Adrenal gland (tissue), 9 donors: ENCODE measurements at regions not wholly inside any gene's neighbourhood (a gene's known extent, or its start where the extent isn't known, plus 50 kb on each side); places are given as distances from the start of the nearest gene placed in this dataset.
"Not testable (repeated sequence)": the region's sequence is repeated elsewhere in the genome, so short reads cannot be mapped to it uniquely, and the experiment has no call there.

ENCODE experiments used
- DNase-seq, 7 donors: peaks; one replicate each; pipeline ENCODE4 v3.0.0-alpha.2; 2019 to 2020
- H3K27ac ChIP-seq, 5 donors: fragments of 200-600 bp; sonication (generic) in 4 of 5; 1 replicate in 3 of 5; 2 replicates in 2 of 5; pipeline versions ENCODE4 v1.5.1 to v1.8.0; 2016 to 2020; ENCODE audit warnings: mild to moderate bottlenecking in 1 of 5
- H3K27me3 ChIP-seq: fragments of 200-600 bp; 2 replicates; pipeline ENCODE4 v1.8.0; 2021
- H3K36me3 ChIP-seq, 2 donors: fragments of 200-600 bp; replicated peaks in 1 of 2; 1 replicate in 1 of 2; 2 replicates in 1 of 2; pipeline versions ENCODE4 v1.5.1 to v1.8.0; 2018 to 2022
- H3K4me1 ChIP-seq, 2 donors: fragments of 200-600 bp; replicated peaks in 1 of 2; 1 replicate in 1 of 2; 2 replicates in 1 of 2; pipeline versions ENCODE4 v1.5.1 to v1.8.0; 2018 to 2021
- H3K4me3 ChIP-seq, 4 donors: fragments of 200-600 bp; sonication (generic) in 3 of 4; one replicate each; pipeline ENCODE4 v1.5.1; 2016 to 2018
- H3K9me3 ChIP-seq, 3 donors: fragments of 200-600 bp; sonication (generic) in 1 of 3; replicated peaks in 1 of 3; 1 replicate in 2 of 3; 2 replicates in 1 of 3; pipeline versions ENCODE4 v1.5.1 to v1.8.0; 2016 to 2021
- CTCF ChIP-seq, 6 experiments: fragments of 450-650 bp in 4 of 6; fragments of 200-600 bp in 2 of 6; sonication (generic) in 1 of 6; IDR thresholded peaks; 1 replicate in 5 of 6; 2 replicates in 1 of 6; pipeline versions ENCODE4 v1.5.1 to v1.8.0; 2016 to 2021; ENCODE audit warnings: antibody characterized with exemption in 6 of 6, mild to moderate bottlenecking in 2 of 6, moderate library complexity in 1 of 6
- POLR2A ChIP-seq, 2 donors: fragments of 450-650 bp; IDR thresholded peaks; one replicate each; pipeline ENCODE4 v1.6.1; 2017; ENCODE audit warnings: antibody characterized with exemption in 2 of 2, mild to moderate bottlenecking in 2 of 2, moderate library complexity in 1 of 2
- WGBS, 4 donors: extraction: QIAGEN DNeasy Blood & Tissue Kit in 2 of 4; methylation state at CpG; one replicate each; pipeline versions ENCODE4 v1.1.5 to v1.1.7; 2013 to 2017; 5-methylcytosine and 5-hydroxymethylcytosine counted together
- intact Hi-C, 2 donors: fragments of 100-400 bp; cut with DNase I; formaldehyde crosslinking; loops; one replicate each; pipeline versions ENCODE4 v1.14.1 to v1.15.0; 2022 to 2023
- donor health status: healthy with polysubstance abuse.
- donor health status: Bipolar disorder and iron deficiency.
- donor health status: DM: yes; HTN: yes; CAD: no.
- donor health status: DM: no; HTN: no; CAD: no.
- donor health status: DM: no; HTN: no; CAD: no.

GRCh38 chr5:116872986-116873385, 298.4 kb upstream of the SEMA6A start:
- no peak overlapping the region for H3K4me3 ChIP-seq
- H3K36me3 ChIP-seq, result no peaks in the 10 kb centered on the region
- no peak overlapping the region for H3K27ac ChIP-seq
- H3K9me3 ChIP-seq, result no peaks in the 10 kb centered on the region
- intact Hi-C loops, result no loop called here
- H3K27me3 ChIP-seq, result no peaks in the 10 kb centered on the region
- TF ChIP-seq CTCF (IDR thresholded peaks at IDR 0.05) (no peak), POLR2A (IDR thresholded peaks at IDR 0.05) (no peak)
- no peak for DNase-seq
- 56 to 73% (median 61%) methylated on average over 1 of the region's 1 CpG for WGBS, 4 donors
- no peaks in the 10 kb centered on the region for H3K4me1 ChIP-seq

- no peaks in the 10 kb centered on the region for H3K9me3 ChIP-seq
- H3K27ac ChIP-seq, result no peak overlapping the region
- intact Hi-C loops, result no loop called here
- peak in 1 of 7 donors; percentile 5 for DNase-seq
- H3K27me3 ChIP-seq, result no peaks in the 10 kb centered on the region
- TF ChIP-seq POLR2A (IDR thresholded peaks at IDR 0.05), result no peak
- TF ChIP-seq CTCF (IDR thresholded peaks at IDR 0.05), result no peak
- H3K36me3 ChIP-seq, result no peaks in the 10 kb centered on the region
- 57 to 77% (median 71%) methylated on average over 2 of the region's 2 CpGs for WGBS, 4 donors
- H3K4me1 ChIP-seq, result no peaks in the 10 kb centered on the region
- H3K4me3 ChIP-seq, result no peak overlapping the region
Measured at GRCh38 chr5:116872486-116872885, 297.9 kb upstream of the SEMA6A start.

GRCh38 chr5:116867825-116868224, 293.2 kb upstream of the SEMA6A start:
- not testable (repeated sequence) for H3K9me3 ChIP-seq
- 88 to 94% (median 92%) methylated on average over 6 of the region's 6 CpGs for WGBS, 4 donors

GRCh38 chr5:116865651-116866050, 291.0 kb upstream of the SEMA6A start:
- no peaks in the 10 kb centered on the region for H3K9me3 ChIP-seq
- 67 to 78% (median 74%) methylated on average over 2 of the region's 2 CpGs for WGBS, 4 donors
- H3K4me3 ChIP-seq, result no peak overlapping the region
- TF ChIP-seq CTCF (IDR thresholded peaks at IDR 0.05), result no peak
- TF ChIP-seq POLR2A (IDR thresholded peaks at IDR 0.05), result no peak
- no peak overlapping the region for H3K27ac ChIP-seq
- H3K4me1 ChIP-seq, result no peaks in the 10 kb centered on the region
- intact Hi-C loops, result no loop called here
- H3K27me3 ChIP-seq, result no peaks in the 10 kb centered on the region
- no peak for DNase-seq
- no peaks in the 10 kb centered on the region for H3K36me3 ChIP-seq

More at GRCh38 chr5:116867825-116868224, 293.2 kb upstream of the SEMA6A start:
- H3K36me3 ChIP-seq, H3K27me3 ChIP-seq, DNase-seq, H3K4me1 ChIP-seq, H3K27ac ChIP-seq, intact Hi-C loops, H3K4me3 ChIP-seq: not testable (repeated sequence)

- intact Hi-C loops, result no loop called here
- DNase-seq, result no peak
- Histone ChIP-seq H3K27me3 (no peaks in the 10 kb centered on the region), H3K9me3 (no peaks in the 10 kb centered on the region), H3K4me3 (no peak overlapping the region), H3K27ac (no peak overlapping the region), H3K36me3 (no peaks in the 10 kb centered on the region), H3K4me1 (no peaks in the 10 kb centered on the region)
- TF ChIP-seq CTCF (IDR thresholded peaks at IDR 0.05) (no peak), POLR2A (IDR thresholded peaks at IDR 0.05) (no peak)
Measured at GRCh38 chr5:116864838-116865190, 290.2 kb upstream of the SEMA6A start.
